Neural crest cell (in vitro differentiated cells): ENCODE measurements at regions not wholly inside any gene's neighbourhood (a gene's known extent, or its start where the extent isn't known, plus 50 kb on each side); places are given as distances from the start of the nearest gene placed in this dataset.

Source experiments
- DNase-seq: peaks from one replicate; pipeline ENCODE4 v3.0.0; 2021; ENCODE audit warnings: low read depth, mixed read lengths, low spot score
- H3K27ac Mint-ChIP-seq: one replicate; pipeline ENCODE4 v1.8.0; 2021; ENCODE audit warnings: mild to moderate bottlenecking, mixed read lengths; ENCODE audit not compliant: unreplicated experiment
- H3K27me3 Mint-ChIP-seq: 2 replicates; pipeline ENCODE4 v1.8.0; 2021; ENCODE audit warnings: low read depth, mild to moderate bottlenecking, mixed read lengths
- H3K36me3 Mint-ChIP-seq: 2 replicates; pipeline ENCODE4 v1.8.0; 2021; ENCODE audit warnings: low read depth, mild to moderate bottlenecking, mixed read lengths
- H3K4me1 Mint-ChIP-seq: 2 replicates; pipeline ENCODE4 v1.8.0; 2021; ENCODE audit warnings: mixed read lengths
- H3K4me3 Mint-ChIP-seq: one replicate; pipeline ENCODE4 v1.8.0; 2021; ENCODE audit warnings: mild to moderate bottlenecking, mixed read lengths
- H3K9me3 Mint-ChIP-seq: 2 replicates; pipeline ENCODE4 v1.8.0; 2021; ENCODE audit warnings: mixed read lengths
- TF ChIP-seq, protein P1 (sequence below): fragments of 200-600 bp; sonication (generic); conservative IDR thresholded peaks from 2 replicates; pipeline ENCODE4 v1.5.0; 2021; ENCODE audit warnings: antibody characterized with exemption, mild to moderate bottlenecking

DNA sequence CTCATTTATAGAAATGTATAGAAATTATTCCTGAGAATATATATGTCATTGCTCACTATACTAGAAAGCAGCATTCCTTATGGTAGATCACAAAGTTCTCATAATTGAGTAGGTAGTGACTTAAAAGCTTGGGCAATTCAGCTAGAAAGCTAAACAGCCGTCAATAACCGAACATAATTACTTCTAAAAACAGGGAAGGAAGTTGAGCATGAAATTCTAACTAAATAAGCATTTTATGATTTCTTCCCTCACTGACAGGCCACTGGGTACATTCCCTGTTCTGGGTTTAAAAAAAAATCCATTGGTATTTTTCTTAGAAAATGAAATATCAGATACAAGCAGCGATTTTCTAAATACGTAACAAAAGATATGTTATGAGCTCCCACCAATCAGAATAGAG lies 91.1 kb upstream of the DAB2 start:
- Mint-ChIP-seq H3K36me3 (no peaks in the 10 kb centered on the region), H3K27ac (no peak overlapping the region), H3K4me1 (no peaks in the 10 kb centered on the region), H3K9me3 (no peaks in the 10 kb centered on the region), H3K4me3 (no peak overlapping the region), H3K27me3 (no peaks in the 10 kb centered on the region)
- no peak for DNase-seq
- TF ChIP-seq, protein P1, sequence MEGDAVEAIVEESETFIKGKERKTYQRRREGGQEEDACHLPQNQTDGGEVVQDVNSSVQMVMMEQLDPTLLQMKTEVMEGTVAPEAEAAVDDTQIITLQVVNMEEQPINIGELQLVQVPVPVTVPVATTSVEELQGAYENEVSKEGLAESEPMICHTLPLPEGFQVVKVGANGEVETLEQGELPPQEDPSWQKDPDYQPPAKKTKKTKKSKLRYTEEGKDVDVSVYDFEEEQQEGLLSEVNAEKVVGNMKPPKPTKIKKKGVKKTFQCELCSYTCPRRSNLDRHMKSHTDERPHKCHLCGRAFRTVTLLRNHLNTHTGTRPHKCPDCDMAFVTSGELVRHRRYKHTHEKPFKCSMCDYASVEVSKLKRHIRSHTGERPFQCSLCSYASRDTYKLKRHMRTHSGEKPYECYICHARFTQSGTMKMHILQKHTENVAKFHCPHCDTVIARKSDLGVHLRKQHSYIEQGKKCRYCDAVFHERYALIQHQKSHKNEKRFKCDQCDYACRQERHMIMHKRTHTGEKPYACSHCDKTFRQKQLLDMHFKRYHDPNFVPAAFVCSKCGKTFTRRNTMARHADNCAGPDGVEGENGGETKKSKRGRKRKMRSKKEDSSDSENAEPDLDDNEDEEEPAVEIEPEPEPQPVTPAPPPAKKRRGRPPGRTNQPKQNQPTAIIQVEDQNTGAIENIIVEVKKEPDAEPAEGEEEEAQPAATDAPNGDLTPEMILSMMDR = no peak

DNA sequence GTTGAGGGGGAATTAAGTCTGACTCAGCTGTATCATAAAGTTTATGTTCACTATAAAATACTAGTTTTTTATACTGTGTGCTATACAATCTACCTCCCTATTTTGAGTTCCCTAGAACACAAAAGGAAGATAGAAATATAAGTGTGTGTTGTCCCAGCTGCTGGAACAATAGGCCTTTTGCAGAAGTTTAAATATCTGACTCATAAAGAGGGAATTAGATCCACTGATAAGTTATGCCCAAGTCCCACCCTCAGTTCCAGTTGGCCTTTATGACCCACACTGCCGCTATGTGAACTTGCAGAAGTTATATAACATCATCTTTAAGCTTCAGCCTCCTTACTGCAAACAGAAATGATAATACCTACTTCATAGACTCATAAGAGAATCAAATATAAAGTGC lies 88.5 kb upstream of the DAB2 start:
- Mint-ChIP-seq H3K27ac (no peak overlapping the region), H3K27me3 (no peaks in the 10 kb centered on the region), H3K4me3 (no peak overlapping the region), H3K9me3 (no peaks in the 10 kb centered on the region), H3K4me1 (no peaks in the 10 kb centered on the region), H3K36me3 (no peaks in the 10 kb centered on the region)
- DNase-seq = no peak
- TF ChIP-seq, protein P1 = no peak

DNA sequence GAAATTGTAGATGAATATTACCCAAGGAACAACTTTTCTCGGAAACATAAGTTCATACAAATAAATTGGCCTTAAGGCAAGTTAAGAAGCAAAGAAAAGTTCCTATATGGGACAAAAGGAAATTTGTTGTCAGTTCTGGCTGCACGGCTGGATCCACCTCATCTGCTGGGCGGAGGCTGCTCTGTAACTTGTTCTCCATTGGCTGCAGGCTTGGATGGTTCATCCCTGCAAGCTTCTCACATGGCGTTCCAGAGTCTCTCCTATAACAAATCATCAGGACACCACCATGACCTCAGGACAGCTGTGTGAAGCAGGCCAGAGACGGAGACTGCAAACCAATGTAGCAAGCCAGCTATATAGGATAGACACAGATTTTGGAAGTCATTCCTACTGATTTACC lies 81.4 kb upstream of the DAB2 start:
- no peaks in the 10 kb centered on the region for H3K27me3 Mint-ChIP-seq
- no peak overlapping the region for H3K4me3 Mint-ChIP-seq
- H3K9me3 Mint-ChIP-seq = no peaks in the 10 kb centered on the region
- H3K4me1 Mint-ChIP-seq = peaks cover 8% of the 10 kb centered on the region
- no peak overlapping the region for H3K27ac Mint-ChIP-seq
- TF ChIP-seq, protein P1 = no peak
- H3K36me3 Mint-ChIP-seq = no peaks in the 10 kb centered on the region
- no peak for DNase-seq

DNA sequence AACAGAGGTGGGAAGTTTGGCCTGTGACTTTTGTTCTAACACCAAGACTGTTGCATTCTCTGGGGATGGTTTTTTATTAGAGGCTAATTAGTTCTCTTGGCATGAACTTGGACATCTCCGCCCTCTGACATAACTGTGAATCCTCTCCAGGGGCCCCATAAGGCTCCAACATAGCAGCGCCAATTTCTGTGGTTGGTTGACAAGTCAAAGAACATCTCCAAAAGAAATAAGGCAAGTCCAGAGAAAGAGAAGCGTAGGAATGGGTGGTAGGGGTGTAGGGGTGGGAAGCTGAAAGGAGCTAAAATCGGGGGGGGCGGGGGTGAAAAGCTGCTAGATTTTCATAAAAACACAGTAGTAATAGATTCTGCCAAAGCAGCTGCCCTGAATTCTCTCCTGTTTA lies 81.0 kb upstream of the DAB2 start:
- Mint-ChIP-seq H3K36me3 (no peaks in the 10 kb centered on the region), H3K9me3 (no peaks in the 10 kb centered on the region), H3K4me3 (no peak overlapping the region), H3K4me1 (peaks cover 8% of the 10 kb centered on the region), H3K27me3 (no peaks in the 10 kb centered on the region), H3K27ac (no peak overlapping the region)
- no peak for DNase-seq
- TF ChIP-seq, protein P1 = no peak

DNA sequence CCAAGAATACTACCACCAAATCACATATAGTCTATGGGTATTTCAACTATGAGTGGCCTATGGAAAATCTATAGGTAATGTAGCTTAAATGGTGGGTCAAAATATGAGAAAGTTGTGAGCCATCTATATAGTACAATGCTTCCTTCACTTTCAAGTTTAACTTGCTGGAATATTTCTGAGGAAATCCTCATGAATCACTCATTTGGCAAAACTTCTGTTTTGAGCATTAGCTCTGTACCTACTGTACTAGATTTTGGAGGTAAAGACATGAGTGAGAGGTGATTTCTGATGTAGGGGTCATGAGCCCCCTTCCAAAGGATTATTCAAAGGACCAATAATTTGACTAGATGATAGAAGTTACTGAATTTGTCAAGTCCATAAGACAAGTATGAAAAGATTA lies 80.6 kb upstream of the DAB2 start:
- Mint-ChIP-seq H3K27ac (no peak overlapping the region), H3K4me1 (peaks cover 8% of the 10 kb centered on the region), H3K36me3 (no peaks in the 10 kb centered on the region), H3K27me3 (no peaks in the 10 kb centered on the region), H3K9me3 (no peaks in the 10 kb centered on the region), H3K4me3 (no peak overlapping the region)
- TF ChIP-seq, protein P1 = no peak
- DNase-seq = no peak

DNA sequence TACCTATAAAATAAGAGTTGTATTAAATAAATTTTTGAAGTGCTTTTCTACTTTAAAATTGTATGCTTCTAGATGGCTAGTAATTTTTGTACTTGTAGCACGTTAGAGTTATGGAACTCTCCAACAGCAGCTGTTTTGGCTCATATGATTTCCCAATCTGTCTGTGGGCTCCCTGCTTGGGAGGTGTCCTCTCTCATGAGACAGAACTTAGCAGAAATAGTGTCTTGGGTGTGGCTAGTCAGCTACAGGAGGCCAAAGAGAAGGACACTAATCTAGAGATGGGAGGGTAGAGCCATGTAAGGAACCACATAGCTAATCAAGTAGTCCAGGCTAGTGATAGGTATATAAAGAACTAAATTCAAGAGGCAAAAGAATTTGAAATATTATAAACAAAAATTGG lies 78.4 kb upstream of the DAB2 start:
- Mint-ChIP-seq H3K4me3 (no peak overlapping the region), H3K4me1 (peaks cover 8% of the 10 kb centered on the region), H3K9me3 (no peaks in the 10 kb centered on the region), H3K36me3 (no peaks in the 10 kb centered on the region), H3K27ac (no peak overlapping the region), H3K27me3 (no peaks in the 10 kb centered on the region)
- no peak for DNase-seq
- TF ChIP-seq, protein P1 = no peak
